GM19035 (cell line): ENCODE measurements at regions not wholly inside any gene's neighbourhood (a gene's known extent, or its start where the extent isn't known, plus 50 kb on each side); places are given as distances from the start of the nearest gene placed in this dataset.
A peak's percentile ranks its signal among the peaks of the same experiment; 100 is the strongest.

ENCODE experiments used
- ATAC-seq: cut with Tn5 transposase; IDR thresholded peaks from one replicate; pipeline ENCODE4 v1.9.1; 2021; ENCODE audit not compliant: unreplicated experiment

GRCh38 chr2:143965493-143966164, 554.3 kb downstream of the ZEB2 start:
- no peak for ATAC-seq

- ATAC-seq: no peak
Measured at GRCh38 chr2:143964891-143965290, 555.0 kb downstream of the ZEB2 start.

DNA sequence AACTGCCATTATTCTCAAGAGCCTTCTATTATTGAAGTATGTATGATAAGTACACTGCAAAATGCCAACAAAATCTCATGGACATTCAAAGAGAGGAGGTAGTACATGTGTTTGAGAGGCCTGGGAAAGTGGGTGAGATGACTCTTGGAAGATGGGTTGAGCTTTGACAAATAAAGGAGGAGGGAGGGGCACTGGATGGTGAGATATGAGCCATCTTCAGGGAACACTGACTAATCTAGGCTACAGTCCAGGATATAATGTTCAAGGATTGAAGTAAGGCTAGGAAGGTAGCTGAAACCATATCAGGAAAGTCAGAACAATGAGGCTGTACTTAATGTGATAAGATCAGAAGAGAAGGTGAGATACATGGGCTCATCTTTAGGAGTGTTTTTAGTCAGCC, 559.7 kb downstream of the ZEB2 start:
- ATAC-seq: no peak

- ATAC-seq: no peak
Measured at GRCh38 chr2:143957321-143957720, 562.6 kb downstream of the ZEB2 start.

DNA sequence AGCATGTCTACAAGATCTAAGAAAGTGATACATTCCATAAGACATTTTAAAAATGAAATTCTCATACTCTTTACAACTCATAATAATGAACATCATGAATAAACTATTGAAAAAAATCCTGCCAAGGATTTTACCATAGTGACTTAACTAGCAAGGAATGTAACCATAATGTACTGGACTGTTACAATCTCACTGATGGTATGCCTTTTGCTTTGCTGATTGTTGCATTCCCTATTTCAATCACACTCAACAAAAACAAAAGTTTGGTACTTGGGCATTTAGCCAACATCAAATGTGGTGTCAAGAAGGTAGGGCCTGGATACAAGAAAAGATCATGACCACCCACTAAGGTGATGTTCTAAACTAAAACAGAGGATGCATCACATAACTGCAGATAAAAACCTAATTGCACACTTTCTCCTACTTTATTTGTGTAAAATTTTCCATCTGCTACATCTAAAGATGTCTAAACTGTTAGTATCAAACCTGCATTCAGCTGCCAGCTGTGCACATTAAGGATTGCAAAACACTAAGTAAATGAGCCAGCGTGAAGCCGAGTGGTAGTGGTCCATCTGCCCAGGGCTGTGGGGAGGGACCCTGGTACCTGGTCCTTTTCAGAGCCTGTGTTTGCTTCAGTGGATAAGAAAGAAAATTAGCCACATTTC, 564.4 kb downstream of the ZEB2 start:
- ATAC-seq: no peak

DNA sequence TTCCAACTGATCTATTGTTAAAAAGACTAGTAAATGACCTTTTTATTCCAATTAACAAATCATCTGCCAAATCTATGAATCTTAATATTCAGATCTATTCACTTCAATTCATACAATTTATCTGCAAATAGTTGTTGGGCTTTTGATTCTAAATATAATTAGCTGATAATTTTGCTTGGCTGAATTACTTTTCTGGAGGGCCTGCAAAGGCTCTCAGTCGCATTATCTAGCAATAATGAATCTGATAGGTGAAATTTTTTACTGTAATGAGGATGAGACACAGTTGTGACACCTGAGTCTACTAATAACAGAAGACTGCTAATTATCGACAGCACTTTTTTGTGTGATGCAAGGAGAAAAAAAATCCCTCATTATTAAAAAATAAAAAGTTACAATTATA, 565.1 kb downstream of the ZEB2 start:
- no peak for ATAC-seq

DNA sequence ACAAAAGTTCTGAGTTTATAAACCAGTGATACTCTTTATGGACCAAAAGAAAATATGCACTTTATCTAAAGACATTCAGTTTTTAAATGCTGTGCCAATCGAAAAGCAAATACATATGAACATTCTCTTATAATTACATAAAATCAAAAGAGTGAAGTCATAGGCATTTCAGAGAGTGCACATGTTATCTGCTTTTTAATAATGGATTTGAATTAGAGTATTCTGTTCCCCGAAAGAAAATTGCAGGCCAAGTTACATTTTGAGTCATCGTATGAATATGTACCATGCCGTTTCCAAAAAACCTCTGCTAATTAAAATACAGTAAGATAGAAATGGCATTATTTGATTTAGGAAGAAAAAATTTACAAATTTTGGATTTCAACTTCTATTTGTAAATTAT, 565.7 kb downstream of the ZEB2 start:
- ATAC-seq: no peak

GRCh38 chr2:143953451-143954030, 566.4 kb downstream of the ZEB2 start:
- no peak for ATAC-seq

DNA sequence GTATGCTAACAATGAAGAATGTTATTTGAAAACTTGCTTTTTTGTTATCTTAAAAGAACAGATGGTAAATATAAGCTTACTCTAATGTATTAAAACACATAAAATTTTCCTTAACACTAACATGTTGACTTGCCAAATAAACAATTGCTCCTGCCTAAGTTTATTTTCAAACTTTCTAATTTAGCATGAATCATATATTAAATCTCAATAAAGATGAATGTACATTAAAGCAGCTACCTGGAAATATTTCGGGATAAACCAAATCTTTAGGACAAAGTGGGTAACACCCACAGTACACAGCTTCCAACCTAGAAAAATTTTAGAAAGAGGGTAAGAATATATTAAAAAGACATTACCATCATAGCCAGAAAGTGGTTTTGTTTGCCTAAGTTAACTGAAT, 567.4 kb downstream of the ZEB2 start:
- no peak for ATAC-seq

DNA sequence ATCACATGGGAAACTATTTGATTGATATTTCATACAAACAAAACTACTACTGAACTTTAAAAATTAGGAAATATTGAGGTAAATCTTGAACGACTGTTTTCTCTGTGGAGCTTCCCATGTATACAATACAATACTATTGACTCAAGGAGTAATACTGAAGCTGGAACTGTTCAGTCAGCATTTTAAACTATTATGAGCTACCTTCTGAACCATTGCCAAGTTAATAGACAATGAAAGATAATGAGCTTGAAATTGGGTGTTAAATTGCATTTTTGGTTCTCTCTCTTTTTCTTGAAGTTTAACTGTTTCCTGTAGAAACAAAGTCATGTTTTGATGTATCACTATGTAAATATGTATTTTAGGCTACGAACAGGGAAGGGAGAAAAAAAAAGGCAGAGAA, 569.2 kb downstream of the ZEB2 start:
- no peak for ATAC-seq

GRCh38 chr2:143949121-143949848, 570.6 kb downstream of the ZEB2 start:
- ATAC-seq: no peak

DNA sequence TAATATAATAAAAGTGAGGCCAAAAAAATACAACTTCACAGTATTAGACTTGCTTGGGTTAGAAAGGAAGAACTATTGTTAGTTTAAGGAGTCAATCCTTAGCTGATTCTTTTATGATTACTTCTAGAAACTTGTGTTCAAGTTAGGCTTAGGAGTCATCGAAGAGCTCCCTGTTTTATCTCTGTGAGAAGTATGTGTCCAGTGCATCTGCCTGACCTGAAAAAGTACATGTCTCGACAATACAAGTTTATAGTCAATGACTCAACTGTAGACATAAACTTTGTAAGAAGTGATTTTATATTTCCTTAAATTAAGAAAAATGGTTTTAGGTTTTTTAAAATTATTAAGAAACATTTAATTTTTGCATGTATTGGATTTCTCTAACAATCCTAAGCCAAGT, 571.2 kb downstream of the ZEB2 start:
- no peak for ATAC-seq

DNA sequence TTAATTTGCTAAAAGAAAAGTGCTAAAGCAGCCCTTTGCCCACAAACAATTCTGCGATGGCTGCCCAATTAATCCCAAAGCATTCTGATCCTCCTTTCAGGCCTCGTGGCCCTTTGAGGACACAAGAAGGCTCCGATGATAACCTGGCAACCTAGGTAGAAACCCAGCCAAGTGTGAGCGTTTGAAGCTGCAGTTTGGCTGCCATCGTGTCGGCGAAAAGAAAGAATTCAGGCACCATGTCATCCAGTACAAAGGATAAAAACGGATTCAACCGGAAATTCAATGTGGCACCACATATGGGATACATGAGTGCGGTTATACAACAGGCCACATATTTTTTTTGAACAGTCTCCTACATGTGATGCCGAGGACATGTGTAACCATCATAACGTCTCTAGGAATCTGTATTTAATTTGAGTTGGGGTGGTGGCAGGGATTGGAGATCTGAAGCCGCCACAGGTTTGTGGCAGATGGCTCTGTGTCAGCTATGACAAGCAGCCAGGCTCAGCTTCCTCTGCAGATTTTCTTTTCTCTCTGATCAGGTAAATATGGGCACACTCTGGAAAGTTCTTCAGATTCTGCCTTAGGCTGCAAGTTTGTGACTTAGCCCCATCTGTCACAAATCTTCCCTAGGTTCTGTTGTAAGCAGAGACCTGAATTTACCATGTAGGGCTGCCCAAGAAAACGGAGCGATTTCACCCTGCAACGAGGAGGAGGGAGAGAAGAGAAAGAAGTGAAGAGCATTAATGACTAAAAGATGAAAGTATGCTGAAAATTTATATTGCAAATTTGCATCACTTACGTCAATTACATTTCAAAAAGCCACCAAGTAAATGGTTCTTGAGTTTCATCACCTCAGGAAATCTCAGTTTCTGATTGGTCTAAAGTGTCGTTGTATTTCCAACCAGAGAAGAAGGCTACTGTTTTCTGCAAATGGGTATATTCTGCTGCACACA, 573.2 kb downstream of the ZEB2 start:
- no peak for ATAC-seq

DNA sequence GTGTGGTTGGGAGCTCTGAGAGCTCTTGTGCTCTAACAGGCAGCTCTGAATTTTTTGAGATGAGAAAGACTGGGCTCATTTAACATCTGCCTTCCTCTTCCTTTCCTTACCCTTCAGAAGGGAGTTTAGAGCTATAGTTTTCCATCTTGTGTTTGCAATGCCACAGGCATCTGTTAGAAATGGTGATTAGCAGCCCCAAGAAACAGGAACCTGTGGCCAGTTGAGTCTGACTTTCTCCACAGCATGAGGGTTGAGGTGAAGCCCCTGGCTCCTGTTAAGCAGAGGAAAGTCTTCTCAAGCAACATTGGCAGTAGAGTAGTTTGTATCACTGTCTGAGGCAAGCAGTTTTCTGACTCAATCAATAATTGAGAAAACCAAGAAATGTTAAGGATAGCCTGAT, 577.4 kb downstream of the ZEB2 start:
- no peak for ATAC-seq

- no peak for ATAC-seq
Measured at GRCh38 chr2:143940720-143941119, 579.2 kb downstream of the ZEB2 start.

GRCh38 chr2:143939626-143940330, 580.1 kb downstream of the ZEB2 start:
- ATAC-seq: no peak

- peak; percentile 28 for ATAC-seq
Measured at GRCh38 chr2:143937723-143938350, 582.1 kb downstream of the ZEB2 start.

DNA sequence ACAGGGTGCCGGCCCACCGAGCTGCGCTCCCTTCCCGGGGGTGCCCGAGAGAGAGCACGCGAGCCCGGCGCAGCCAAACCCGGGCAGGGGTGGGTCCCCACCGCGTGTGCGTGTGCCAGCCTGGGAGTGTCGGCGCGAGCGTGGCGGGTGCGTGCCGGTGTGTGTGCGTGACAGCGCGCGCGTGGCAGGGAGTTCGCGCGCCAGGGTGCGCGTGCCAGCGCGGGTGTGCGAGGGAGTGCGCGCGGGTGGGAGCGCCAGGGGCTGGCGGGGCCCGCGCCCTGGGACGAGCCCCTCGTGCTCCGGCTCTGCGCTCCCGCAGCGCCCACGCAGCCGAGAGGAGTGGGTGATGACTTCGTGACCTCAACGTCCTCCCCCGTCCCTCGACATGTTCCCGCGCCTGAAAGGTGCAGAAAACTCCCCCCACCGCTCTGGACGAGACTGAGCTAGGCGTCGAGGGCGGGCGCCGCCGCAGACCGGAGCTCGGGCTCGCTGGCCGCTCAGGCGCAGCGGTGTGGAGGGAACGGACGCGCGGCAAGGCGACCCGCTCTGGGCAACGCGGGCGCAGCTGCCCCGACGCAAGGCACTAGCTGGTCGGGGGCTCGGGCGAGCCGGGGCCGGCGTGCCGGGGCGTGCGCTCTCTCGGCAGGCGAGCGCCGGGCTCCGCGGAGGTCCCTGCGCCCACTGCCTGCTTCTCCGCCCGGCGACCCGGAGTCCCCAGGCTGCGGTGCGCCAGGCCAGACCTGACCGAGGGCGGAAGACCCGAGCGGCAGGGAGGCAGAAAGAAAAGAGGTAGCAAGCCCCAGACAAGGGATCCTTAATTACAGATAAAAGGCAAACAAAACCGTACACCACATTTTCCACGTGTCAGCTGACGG, 582.8 kb downstream of the ZEB2 start:
- peak; percentile 55 for ATAC-seq

- ATAC-seq: no peak
Measured at GRCh38 chr2:143936538-143936847, 583.4 kb downstream of the ZEB2 start.
